ENCODE measurements at regions not wholly inside any gene's neighbourhood (a gene's known extent, or its start where the extent isn't known, plus 50 kb on each side); places are given as distances from the start of the nearest gene placed in this dataset.
"Not testable (repeated sequence)": the region's sequence is repeated elsewhere in the genome, so short reads cannot be mapped to it uniquely, and the experiment has no call there.

DNA sequence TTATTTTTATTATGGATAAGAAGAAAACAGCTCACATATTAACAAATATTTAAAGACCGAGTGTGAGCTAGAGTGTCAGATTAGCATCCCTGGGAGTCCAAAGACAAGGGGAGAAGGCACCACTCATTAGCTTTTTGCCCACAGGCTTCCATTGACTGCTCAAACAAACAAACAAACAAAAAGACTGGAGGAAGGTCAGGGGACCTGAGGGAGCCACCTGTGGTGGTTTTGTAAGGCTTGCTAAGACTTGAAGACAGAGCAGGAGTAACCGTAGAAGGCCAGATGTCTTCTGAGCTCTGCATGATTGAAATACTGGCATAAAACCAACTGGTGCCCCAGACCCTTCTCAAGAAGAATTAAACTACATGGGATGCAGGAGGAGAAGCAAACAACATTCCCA is 395.2 kb upstream of the CNTN5 start:
- no peak for DNase-seq

DNA sequence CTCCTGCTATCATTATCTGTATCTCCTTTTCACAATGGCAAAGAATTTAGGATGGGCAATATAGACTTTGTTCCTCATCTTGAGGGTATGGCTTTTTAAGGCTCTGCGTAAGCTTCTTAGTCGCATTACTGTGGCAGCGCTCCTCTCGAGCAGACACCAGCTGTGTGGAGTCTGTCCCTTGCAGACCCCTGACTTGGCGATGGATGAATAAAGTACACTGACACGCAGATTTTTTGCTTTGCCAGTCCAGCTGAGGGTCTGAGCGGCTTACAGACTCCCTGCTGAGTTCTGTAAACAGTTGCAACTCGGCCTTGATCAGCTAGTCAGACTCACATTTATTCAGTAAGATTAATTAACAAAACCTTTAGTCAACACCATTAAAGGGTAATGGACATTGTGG is 390.0 kb upstream of the CNTN5 start:
- no peak for DNase-seq

DNA sequence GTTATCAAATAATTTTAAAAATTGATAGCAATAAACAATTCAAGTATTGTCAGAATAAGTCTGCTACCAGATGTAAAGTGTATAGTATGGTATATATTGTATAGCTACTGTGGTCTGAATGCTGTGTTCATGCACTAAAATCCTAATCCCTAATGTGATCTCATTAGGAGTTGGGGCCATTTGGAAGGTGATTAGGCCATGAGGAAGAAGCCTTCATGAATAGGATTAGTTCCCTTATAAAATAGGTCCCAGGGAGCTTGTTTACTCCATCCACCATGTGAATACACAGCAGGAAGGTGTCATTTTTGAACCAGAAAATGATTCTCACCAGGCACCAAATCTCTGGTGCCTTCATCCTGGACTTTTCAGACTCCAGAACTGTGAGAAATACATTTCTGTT is 363.0 kb upstream of the CNTN5 start:
- no peak for DNase-seq

DNA sequence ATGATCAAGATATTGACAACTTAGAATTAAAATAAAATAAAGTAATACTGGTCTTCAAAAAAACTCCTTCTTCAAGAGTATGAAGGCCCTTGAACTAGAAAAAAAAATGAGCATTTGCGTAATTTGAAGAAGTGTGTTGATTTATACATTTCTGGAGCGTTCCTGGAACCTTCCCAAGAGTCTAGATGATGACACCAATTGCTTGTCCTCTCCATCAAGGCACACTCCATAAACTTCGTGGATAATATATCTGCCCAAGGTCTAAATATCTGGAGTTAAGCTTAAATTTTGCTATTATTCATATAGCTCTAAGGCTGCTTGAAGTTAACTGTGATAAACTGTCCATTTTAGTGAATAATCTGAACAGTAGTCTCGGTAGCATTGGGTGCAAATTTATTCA is 361.3 kb upstream of the CNTN5 start:
- no peak for DNase-seq

DNA sequence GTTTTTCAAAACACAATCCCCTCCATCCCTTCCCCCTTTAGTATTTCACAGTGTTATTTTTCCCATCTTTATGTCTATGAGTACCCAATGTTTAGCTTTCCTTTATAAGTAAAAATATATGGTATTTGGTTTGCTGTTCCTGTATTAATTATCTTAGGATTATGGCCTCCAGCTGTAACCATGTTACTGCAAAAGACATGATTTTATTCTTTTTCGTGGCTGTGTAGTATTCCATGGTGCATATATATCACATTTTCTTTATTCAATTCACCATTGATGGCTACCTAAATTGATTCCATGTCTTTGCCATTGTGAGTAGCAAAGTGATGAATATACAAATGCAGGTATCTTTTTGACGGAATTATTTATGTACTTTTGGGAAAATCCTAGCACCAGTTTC is 346.4 kb upstream of the CNTN5 start:
- no peak for DNase-seq

DNA sequence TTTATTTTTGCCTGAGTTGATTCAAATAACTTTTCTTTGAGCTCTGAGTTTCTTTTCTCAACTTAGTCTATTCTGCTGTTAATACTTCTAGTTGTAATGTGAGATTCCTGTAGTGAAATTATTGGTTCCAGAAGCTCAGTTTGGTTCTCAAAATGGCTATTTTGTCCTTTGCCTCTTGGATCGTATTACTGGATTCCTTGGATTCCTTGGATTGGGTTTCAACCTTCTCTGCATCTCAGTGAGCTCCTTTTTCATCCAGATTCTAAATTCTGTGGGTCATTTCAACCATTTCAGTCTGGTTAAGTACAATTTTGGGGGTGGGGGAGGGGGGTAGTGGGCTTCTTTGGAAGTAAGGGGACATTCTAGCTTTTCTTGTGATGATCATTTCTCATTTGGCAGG is 341.1 kb upstream of the CNTN5 start:
- no peak for DNase-seq

DNA sequence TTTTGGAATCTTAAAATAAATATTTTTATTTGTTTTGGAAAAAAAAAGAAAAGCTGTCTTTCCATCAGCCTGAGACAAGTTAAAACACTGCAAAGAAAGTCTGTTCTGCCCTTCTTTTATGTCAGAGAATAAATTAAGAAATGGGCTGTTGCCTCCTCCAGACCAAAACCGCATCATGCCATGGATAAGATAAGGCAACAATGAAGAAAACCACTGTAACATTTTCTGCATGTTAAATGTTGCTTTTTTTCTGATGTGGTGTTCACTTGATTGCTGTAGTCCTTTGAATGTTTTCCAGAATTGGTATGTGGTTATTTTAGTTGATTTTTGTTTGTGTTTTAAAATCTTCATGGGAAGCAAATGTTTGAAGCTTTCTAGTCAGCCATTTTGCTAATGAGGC is 319.2 kb upstream of the CNTN5 start:
- no peak for DNase-seq

DNA sequence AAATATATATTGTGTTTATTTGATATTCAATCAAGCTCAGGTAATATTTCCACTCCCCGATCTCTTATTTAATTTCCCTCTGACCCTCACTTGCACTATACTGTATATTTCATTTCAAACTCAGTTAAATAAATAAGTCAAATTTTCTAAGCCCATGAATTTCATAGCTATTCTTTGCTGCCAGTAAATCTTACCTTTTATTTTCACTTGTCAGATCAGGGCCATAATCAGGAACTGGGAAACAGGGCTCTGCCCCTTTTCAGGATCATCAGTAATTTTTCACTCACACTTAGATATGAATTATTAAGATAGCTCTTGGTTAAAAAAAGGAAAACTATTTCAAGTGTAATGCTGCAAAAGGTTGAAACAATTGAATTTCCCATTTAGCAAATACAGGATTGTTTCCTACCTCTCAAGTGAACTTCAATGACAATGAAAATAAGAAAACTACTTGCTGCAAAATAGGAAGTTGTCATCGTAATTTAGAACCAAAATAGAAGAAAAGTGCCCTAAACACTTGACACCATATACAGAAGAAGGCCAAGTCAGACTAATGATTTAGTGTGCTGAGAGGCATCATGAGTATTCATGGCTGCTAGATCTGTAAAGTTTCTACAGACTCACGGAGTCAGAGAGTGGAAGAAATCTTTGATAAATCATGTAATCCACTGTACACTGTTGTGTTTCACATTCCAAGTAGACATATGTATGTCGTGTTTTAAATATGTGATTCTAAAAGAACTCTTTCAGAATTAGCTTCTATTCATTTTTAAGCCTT is 316.8 kb upstream of the CNTN5 start:
- DNase-seq = no peak

DNA sequence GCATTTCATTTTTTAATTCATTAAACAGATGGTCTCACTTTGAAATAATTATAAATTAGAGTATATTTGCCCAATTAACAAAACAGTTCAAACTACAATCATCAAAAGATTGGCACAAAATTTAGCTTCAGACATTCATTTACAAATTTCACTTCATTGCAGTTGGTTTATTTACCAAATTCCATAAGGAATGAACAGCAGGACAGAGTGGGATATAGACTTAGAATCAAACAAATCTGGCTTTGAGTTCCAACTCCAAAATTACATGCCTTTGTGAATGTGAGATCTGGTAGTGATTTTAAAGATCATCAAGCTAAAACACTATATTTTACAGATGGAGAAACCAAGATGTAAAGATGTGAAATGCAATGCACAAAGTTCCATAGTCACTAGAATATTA is 310.7 kb upstream of the CNTN5 start:
- DNase-seq = no peak

DNA sequence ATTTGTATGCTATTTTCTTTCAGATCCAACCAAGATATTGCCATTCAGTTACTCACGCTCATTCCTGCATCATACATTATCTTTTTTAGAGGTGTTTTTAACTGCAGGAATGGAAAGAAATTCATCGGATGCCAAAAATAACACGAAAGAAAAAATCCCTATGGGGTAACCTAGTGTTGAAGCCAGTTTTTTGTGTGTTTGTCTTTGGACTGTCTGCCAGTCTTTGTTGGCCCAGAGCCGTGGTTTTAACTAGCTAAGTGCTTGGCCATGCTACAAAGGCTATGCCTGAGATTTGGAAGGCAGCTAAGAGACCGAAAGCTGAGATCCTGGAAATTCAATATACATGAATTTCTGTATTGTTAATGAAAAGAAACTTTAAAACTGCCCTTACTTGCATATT is 309.8 kb upstream of the CNTN5 start:
- DNase-seq = no peak

DNA sequence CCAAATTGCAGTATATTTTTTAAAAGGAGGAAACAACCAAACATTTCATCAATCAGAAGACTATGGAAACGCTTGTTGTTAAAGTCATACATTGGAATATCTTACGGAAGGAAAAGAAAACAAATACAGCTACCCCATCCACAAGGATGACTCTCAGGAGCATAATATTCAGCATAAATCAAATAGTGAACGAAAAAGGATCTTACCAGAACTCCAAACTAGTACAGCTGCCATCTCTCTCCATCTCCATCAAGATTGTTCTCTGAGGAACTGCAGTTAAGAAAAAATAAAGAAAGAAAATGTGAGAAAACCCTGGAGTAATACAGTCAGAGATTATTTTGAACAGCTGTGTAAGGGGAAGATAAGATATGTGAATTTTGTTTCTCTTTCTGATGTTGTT is 299.8 kb upstream of the CNTN5 start:
- no peak for DNase-seq

DNA sequence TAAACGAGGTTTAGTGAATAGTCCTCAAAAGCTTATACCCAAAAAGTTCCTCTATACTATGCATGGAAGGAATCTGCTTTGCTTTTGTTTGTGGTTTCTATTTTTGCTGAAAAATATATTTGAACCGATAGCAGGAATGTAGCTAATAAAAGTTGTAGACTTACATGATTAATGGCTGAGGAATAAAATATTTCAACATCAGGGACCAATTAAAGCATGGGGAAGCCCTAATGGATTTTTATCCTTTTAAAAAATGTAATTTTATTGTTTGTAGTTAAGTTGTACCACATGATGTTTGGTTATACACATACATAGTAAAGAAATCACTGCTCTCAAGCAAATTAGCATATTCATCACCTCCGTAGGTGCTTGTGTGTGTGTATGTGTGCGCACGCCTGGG is 295.3 kb upstream of the CNTN5 start:
- DNase-seq = no peak

DNA sequence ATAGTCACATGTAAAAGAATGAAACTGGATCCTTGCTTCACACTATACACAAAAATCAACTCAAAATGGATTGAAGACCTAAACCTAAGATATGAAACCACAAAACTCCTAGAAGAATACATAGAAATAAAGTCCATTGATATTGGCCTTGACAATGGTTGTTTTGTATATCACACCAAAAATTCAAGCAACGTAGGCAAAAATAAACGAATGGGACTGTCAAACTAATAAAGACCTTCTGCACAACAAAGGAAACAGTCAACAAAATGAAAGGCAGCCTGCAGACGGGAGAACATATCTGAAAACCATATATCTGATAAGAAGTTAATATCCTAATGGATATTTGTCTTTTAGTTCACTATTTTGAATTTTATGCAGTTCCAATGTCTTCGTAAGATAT is 292.3 kb upstream of the CNTN5 start:
- no peak for DNase-seq

DNA sequence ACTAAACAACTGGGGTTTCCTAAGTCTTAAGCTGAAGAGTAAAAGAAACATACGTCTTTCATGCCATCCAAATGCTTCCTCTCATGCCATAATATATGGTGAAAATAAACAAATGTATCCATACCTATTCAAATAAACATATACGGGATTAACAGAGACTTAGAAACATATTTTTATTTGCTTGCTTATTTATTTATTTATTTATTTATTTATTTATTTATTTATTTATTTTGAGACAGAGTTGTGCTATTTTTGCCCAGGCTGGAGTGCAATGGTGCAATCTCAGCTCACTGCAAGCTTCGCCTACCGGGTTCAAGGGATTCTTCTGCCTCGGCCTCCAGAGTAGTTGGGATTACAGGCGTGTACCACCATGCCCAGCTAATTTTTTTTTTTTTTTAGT is 291.6 kb upstream of the CNTN5 start:
- DNase-seq = no peak

DNA sequence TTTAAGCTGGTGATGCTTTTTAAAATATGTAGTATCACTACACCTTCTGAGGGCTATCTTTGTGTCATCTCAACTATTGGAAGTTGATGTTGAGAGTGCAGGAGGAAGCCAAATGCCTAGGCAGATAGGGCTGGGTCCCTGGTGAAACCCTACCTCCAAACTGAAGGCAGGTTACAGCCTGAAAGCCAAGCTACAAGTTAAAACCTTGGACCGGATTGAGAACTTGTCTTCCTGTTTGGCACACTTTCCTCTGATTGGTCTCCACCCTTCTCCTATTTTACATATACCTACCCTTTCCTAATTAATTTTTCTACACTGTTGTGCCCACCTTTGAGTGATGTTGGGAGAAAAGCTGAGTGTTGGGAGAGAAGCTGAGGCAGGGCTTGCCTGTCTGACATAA is 287.8 kb upstream of the CNTN5 start:
- DNase-seq = no peak

DNA sequence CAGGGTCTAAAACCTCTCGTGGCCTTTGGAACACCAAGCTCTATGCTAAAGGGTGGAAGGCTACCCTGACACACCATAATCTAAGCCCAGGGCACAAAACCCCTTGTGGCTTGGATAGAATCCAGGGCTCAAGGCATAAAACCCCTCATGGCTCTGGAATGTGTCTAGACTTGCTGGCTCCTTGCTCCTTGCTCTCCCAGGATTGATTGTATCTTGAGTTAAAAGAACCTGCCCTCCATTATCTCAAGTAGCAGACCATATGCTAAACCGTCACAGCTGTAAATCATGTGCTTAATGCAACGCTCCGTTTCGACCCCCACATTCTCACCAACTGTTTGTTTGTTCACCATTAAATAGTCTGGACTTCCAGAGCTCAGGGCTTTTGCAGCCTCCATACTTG is 287.4 kb upstream of the CNTN5 start:
- DNase-seq = not testable (repeated sequence)

DNA sequence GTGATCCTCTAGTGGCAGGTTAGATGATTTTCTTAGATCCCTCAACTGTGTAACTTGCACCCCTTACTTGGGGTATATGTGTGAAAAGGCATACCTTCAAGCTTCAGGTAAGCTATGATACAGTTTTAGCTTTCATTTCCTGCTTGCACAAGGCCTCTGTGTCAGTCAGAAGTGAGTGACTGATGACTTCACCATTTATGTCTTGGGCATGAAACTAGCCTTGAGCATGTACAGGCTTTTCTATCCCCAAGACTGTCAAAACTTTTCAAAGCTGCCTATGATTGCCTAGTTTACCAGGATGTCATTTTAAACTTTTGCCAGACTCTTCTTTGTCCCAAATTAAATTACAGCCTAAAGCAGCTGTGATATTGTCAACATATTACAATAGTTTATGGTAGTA is 286.1 kb upstream of the CNTN5 start:
- no peak for DNase-seq

DNA sequence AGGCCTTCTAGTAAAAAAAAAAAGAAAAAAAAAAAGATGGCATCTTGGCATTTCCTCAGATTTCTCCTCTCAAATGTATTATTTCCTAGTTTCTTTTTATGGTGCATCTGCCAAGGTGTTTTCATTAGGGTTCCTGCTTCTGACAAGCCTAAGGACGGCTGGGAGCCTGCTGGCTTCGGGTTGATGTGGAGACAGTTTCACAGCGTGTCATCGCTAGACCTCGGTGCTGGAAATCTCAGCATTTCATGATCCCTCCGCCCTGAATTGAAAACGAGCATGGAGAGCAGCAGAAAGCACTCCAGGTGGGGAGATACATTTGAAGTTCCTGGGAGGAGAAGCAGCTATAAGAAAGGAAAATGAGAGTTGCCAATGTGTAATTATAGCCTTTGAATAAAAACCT is 283.9 kb upstream of the CNTN5 start:
- no peak for DNase-seq

DNA sequence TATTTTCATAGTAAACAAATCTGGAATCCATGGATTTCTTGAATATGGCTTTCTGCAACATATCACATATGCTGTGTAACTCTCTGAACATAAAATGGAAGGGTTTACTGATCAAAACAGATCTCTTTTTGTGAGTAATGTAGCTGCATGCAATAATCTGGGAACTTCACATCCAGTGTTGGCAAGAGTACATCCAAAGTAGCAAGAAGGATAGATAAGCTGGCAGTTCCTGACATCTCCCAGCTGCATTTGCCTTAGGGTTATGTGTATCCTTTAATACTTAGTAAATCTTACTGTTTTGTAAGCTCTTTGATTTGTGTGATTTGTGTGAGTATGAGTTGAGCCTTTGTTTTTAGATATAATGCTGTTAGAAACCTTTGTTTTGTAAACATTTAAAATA is 280.4 kb upstream of the CNTN5 start:
- no peak for DNase-seq

DNA sequence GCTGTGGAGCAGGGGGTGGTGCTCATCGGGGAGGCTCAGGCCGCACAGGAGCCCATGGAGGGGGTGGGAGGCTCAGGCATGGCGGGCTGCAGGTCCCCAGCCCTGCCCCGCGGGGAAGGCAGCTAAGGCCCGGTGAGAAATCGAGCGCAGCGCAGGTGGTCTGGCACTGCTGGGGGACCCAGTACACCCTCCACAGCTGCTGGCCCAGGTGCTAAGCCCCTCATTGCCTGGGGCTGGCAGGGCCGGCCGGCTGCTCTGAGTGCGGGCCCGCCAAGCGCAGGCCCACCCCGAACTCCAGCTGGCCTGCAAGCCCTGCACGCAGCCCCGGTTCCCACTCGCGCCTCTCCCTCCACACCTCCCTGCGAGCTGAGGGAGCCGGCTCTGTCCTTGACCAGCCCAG is 257.3 kb upstream of the CNTN5 start:
- not testable (repeated sequence) for DNase-seq

DNA sequence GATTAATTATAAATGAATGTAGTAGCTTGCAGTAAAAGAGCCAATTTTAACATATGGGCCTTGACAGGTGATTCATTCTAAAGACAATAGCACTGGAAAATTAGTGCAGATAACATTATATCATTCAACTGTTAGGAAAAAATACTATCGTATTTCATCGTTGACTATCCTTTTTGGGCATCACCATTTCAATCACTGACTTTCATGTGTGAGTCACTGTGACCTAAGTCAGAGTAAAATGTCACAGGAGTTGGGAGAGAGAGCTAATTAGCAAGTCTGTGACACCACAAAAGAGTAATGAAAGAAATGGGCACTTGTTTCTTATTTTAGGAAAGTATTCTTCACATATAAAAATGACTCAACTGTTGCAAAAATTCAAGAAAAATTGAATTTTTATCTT is 253.8 kb upstream of the CNTN5 start:
- DNase-seq = no peak

DNA sequence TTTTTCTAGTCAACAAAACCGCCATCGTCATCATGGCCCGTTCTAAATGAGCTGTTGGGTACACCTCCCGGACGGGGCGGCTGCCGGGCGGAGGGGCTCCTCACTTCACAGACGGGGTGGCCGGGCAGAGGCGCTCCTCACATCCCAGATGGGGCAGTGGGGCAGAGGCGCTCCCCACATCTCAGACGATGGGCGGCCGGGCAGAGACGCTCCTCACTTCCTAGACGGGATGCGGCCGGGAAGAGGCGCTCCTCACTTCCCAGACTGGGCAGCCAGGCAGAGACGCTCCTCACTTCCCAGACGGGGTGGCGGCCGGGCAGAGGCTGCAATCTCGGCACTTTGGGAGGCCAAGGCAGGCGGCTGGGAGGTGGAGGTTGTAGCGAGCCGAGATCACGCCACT is 250.7 kb upstream of the CNTN5 start:
- not testable (repeated sequence) for DNase-seq

DNA sequence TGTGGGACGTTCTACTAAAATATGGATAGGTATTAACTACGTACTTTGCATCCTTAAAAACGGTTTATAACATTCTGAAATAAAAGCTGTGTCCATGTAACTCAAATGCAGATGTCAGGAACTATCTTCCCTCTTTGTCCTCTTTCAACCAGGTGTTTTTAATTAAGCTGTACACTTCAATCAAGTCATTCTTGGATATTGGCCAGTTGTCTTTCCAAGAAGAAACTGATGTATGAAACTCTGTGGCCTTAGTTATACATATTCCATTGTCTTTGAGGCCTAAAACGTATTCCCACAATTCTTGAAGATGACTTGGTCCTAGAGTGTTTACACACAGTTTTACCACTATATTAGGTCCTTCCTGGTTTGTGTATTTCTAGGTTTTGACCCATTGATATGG is 249.0 kb upstream of the CNTN5 start:
- DNase-seq = no peak

DNA sequence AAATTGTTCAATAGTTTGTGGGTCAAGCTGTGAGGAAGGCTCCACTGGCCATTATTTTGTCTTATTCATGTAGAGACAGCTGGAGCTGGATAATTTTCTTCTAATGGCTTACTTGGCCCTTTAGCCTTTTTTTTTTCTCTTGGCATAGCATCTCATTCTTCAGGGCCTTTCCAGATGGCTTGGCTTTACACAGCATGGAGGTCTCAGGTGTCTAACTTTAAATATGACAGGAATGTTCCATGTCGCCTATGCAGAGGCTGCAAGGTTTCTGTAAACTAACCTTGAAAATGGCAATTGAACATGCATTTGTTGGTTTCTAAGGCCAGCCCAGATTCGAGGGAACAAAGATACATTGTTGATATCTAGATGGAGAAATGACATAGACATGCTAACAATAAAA is 247.9 kb upstream of the CNTN5 start:
- DNase-seq = no peak

DNA sequence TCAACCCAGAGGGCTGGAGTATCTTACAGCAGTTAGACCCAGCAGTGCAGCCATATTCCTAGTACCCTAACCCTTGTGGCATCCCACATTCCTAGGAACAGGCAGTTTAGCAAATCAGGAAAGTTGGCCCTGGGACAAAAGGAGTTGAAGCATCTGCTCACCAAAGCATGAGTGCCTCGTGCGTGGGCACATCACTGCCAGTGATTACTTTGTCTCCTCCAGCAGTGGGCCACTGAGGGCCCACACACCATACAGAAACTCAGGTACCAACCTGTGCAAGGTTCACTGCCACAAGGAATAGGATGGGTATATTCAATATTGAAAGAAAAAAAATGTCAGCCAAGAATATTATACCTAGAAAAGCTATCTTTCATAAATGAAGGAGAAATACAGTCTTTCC is 227.5 kb upstream of the CNTN5 start:
- DNase-seq = no peak

DNA sequence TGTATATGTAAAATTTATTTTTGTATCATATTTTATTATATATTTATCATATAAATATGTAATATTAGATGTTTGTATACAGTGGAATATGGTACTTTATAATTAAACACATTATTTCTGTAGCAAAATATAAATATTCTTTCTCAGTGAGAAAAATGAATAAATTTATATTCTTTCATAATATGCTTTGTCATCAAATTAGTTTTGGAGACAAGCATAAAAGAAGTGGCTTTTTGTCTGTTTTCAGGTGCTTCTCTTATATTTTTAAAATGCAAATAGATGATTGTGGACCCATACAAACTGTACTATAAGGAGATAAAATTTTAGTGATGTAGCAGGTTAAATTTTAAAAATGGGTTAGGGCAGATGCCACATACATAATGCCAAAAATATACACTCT is 222.4 kb upstream of the CNTN5 start:
- no peak for DNase-seq
